ENCODE measurements at regions not wholly inside any gene's neighbourhood (a gene's known extent, or its start where the extent isn't known, plus 50 kb on each side); places are given as distances from the start of the nearest gene placed in this dataset.

DNA sequence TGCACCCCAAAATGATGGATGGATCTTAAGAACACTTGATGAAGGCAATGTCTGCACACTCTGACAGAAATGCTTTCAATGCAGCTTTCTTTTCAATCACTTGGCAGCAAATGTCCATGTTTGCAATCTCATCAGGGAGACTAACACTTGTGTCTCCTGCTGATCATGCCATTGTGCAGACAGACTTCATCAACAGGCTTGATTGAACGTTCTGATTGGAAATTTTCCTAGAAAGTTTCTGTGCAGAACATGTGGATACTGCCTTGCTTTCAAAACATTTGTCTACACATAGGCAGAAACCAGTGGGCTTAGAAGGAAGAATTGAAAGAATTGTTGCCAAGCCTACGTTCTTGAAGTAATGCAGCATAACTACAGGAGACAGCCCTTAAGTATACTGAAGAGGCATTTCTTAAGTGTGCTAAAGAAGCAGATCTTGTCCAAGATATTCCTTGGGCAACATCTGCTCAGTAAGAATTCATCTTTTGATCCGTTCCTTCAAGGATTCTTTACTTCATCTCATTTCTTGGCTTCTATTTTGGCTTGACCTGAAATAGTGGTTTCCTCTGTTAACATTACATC, 120.4 kb upstream of the PLCB4 start:
- TF ChIP-seq, protein P1, sequence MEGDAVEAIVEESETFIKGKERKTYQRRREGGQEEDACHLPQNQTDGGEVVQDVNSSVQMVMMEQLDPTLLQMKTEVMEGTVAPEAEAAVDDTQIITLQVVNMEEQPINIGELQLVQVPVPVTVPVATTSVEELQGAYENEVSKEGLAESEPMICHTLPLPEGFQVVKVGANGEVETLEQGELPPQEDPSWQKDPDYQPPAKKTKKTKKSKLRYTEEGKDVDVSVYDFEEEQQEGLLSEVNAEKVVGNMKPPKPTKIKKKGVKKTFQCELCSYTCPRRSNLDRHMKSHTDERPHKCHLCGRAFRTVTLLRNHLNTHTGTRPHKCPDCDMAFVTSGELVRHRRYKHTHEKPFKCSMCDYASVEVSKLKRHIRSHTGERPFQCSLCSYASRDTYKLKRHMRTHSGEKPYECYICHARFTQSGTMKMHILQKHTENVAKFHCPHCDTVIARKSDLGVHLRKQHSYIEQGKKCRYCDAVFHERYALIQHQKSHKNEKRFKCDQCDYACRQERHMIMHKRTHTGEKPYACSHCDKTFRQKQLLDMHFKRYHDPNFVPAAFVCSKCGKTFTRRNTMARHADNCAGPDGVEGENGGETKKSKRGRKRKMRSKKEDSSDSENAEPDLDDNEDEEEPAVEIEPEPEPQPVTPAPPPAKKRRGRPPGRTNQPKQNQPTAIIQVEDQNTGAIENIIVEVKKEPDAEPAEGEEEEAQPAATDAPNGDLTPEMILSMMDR (IDR thresholded peaks at IDR 0.05; ENCODE audit: low read depth, low read length), result no peak
- Histone ChIP-seq H3K27ac (no peak overlapping the region), H3K4me3 (no peak overlapping the region), H3K27me3 (no peaks in the 10 kb centered on the region), H3K9me3 (ENCODE audit: low read depth) (no peaks in the 10 kb centered on the region), H3K36me3 (no peaks in the 10 kb centered on the region), H3K4me1 (ENCODE audit: low read depth) (peaks cover 25% of the 10 kb centered on the region)
- no peak for DNase-seq (ENCODE audit: low read depth in 1 of 2, low spot score in 1 of 2)

DNA sequence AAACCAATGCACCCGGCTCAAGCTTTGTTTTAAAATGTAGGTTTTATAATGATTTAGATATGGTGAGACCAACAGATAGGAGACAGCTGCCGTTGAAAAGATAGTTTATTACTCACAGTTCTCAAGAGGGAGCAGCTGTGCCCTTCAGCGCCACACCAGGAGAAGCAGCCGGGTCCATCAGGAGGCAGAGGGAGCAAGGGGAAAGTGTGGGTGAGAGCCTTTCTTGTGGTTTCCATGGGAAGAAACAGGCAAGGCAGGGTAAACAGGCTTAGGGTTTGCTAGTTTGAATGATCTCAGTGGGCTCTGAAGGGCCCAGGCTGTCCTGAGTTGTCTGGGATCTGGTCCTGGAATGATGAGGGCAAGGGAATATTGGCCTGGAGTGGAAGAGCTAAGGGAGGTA, 117.7 kb upstream of the PLCB4 start:
- H3K27ac ChIP-seq, result no peak overlapping the region
- peaks cover 10% of the 10 kb centered on the region for H3K4me1 ChIP-seq (ENCODE audit: low read depth)
- TF ChIP-seq, protein P1 (IDR thresholded peaks at IDR 0.05; ENCODE audit: low read depth, low read length), result no peak
- no peak overlapping the region for H3K4me3 ChIP-seq
- H3K9me3 ChIP-seq (ENCODE audit: low read depth), result no peaks in the 10 kb centered on the region
- no peak for DNase-seq (ENCODE audit: low read depth in 1 of 2, low spot score in 1 of 2)
- H3K27me3 ChIP-seq, result no peaks in the 10 kb centered on the region
- H3K36me3 ChIP-seq, result no peaks in the 10 kb centered on the region

DNA sequence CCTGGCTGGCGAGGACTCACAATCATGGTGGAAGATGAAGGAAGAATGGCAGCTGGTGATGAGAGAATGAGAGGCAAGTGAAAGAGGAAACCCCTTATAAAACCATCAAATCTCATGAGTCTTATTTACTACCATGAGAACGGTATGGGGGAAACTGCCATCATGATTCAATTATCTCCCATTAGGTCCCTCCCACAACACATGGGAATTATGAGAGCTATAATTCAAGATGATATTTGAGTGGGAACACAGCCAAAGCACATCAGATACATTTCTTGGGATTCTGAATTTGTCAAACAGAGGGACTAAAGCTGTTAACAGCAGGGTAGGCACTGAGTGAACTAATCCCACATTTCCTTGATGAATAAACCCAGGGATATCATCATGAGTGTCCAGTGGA, 116.2 kb upstream of the PLCB4 start:
- H3K4me1 ChIP-seq (ENCODE audit: low read depth), result no peaks in the 10 kb centered on the region
- DNase-seq (ENCODE audit: low read depth in 1 of 2, low spot score in 1 of 2), result no peak
- TF ChIP-seq, protein P1 (IDR thresholded peaks at IDR 0.05; ENCODE audit: low read depth, low read length), result no peak
- H3K27ac ChIP-seq, result no peak overlapping the region
- H3K36me3 ChIP-seq, result no peaks in the 10 kb centered on the region
- H3K9me3 ChIP-seq (ENCODE audit: low read depth), result no peaks in the 10 kb centered on the region
- no peak overlapping the region for H3K4me3 ChIP-seq
- H3K27me3 ChIP-seq, result no peaks in the 10 kb centered on the region

DNA sequence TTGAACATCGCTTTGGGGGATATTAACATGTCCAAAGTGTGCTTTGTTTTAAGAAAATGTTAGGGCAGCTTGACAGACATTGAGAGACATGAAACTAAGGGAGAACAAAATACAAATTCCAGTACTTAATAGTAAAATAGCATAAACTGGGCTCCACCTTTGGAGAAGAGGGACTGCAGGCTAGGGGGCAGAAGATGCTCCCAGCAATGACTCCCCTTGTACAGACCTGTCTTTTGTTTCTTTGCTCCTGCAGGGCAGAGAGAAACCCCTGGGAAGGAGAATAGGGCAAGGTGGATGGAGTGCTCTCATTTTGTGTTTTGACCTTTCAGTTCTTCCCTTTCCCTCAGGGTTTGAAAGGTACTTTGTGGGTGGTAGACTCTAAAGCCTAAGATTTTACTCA, 115.6 kb upstream of the PLCB4 start:
- H3K36me3 ChIP-seq, result no peaks in the 10 kb centered on the region
- no peak overlapping the region for H3K4me3 ChIP-seq
- no peak for DNase-seq (ENCODE audit: low read depth in 1 of 2, low spot score in 1 of 2)
- TF ChIP-seq, protein P1 (IDR thresholded peaks at IDR 0.05; ENCODE audit: low read depth, low read length), result no peak
- no peak overlapping the region for H3K27ac ChIP-seq
- no peaks in the 10 kb centered on the region for H3K9me3 ChIP-seq (ENCODE audit: low read depth)
- no peaks in the 10 kb centered on the region for H3K27me3 ChIP-seq
- H3K4me1 ChIP-seq (ENCODE audit: low read depth), result no peaks in the 10 kb centered on the region

DNA sequence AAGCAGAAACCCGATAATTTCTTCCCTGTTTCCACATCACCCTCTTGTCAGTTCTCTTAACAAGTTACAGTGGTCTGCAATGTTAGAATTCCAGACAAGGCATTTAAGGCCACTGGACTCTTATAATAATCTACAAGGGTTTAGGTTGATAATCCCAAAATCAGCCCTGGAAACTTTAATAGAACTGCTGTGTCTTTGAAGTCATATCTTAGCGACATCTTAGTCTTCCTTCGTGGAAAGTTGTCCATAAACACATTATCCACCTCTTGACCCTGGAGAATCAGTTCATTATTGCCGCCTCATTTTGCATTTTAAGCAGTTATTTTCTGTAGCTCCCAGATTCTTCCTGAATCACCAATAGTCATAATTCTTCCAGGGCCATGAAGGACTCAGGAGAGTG, 108.6 kb upstream of the PLCB4 start:
- H3K4me1 ChIP-seq (ENCODE audit: low read depth), result peaks cover 6% of the 10 kb centered on the region
- H3K4me3 ChIP-seq, result no peak overlapping the region
- no peak overlapping the region for H3K27ac ChIP-seq
- TF ChIP-seq, protein P1 (IDR thresholded peaks at IDR 0.05; ENCODE audit: low read depth, low read length), result no peak
- no peaks in the 10 kb centered on the region for H3K9me3 ChIP-seq (ENCODE audit: low read depth)
- no peaks in the 10 kb centered on the region for H3K36me3 ChIP-seq
- DNase-seq (ENCODE audit: low read depth in 1 of 2, low spot score in 1 of 2), result no peak
- H3K27me3 ChIP-seq, result no peaks in the 10 kb centered on the region

DNA sequence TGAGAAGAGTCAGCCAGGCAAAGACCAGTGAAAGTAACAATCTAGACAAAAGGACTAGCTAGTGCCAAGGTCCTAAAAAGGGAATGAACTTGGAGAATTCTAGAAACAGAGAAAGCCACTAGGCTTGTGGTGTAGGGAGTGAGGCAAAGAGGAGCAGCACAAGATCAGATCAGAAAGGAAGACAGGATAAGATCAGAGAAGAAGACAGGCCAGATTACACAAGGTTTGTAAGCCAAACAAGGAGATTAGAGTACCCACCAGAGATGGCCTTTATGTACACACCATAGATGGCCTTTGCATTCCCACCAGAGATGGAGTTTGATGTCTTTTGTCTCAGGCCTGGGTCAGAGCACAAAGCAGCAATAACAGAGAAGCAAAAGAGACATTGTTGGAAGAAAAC, 105.6 kb upstream of the PLCB4 start:
- Histone ChIP-seq H3K36me3 (no peaks in the 10 kb centered on the region), H3K9me3 (ENCODE audit: low read depth) (no peaks in the 10 kb centered on the region), H3K4me3 (no peak overlapping the region), H3K27me3 (no peaks in the 10 kb centered on the region), H3K27ac (no peak overlapping the region), H3K4me1 (ENCODE audit: low read depth) (peaks cover 6% of the 10 kb centered on the region)
- TF ChIP-seq, protein P1 (IDR thresholded peaks at IDR 0.05; ENCODE audit: low read depth, low read length), result no peak
- no peak for DNase-seq (ENCODE audit: low read depth in 1 of 2, low spot score in 1 of 2)

Data from cardiac muscle cell (in vitro differentiated cells and primary cell).